Activated CD8-positive, alpha-beta T cell treated with anti-CD3 and anti-CD28 coated beads for 36 hours (primary cell): ENCODE measurements at regions not wholly inside any gene's neighbourhood (a gene's known extent, or its start where the extent isn't known, plus 50 kb on each side); places are given as distances from the start of the nearest gene placed in this dataset.

Experiments used
- ATAC-seq: fragments of 200-7000 bp; cut with Tn5 transposase; one replicate; pipeline ENCODE4 v1.10.0; 2021; ENCODE audit warnings: mild to moderate bottlenecking, moderate library complexity
- CTCF ChIA-PET: fragments of 350-600 bp; sonication (Branson Sonifier 250); formaldehyde crosslinking; loops from one replicate; lab custom pipeline; 2021; ENCODE audit warnings: antibody characterized with exemption; lab: Charles Lee
- POLR2A ChIA-PET: fragments of 350-600 bp; sonication (Branson Sonifier 250); formaldehyde crosslinking; loops from one replicate; lab custom pipeline; 2021; ENCODE audit warnings: antibody characterized with exemption; lab: Charles Lee
- DNase-seq: peaks from one replicate; pipeline ENCODE4 v3.0.0-alpha.2; 2020
- H3K27ac Mint-ChIP-seq: one replicate; pipeline ENCODE4 v1.8.0; 2021; ENCODE audit warnings: mild to moderate bottlenecking, mixed read lengths
- H3K27me3 Mint-ChIP-seq: one replicate; pipeline ENCODE4 v1.8.0; 2021; ENCODE audit warnings: mixed read lengths
- H3K36me3 Mint-ChIP-seq: one replicate; pipeline ENCODE4 v1.8.0; 2021; ENCODE audit warnings: low read depth, mixed read lengths
- H3K4me1 Mint-ChIP-seq: one replicate; pipeline ENCODE4 v1.8.0; 2021; ENCODE audit warnings: low read depth, mixed read lengths
- H3K4me3 Mint-ChIP-seq: one replicate; pipeline ENCODE4 v1.8.0; 2021; ENCODE audit warnings: mild to moderate bottlenecking, moderate library complexity, mixed read lengths
- H3K9me3 Mint-ChIP-seq: one replicate; pipeline ENCODE4 v1.8.0; 2021; ENCODE audit warnings: mixed read lengths
- intact Hi-C: fragments of 100-400 bp; cut with micrococcal nuclease; formaldehyde crosslinking; loops from one replicate; pipeline ENCODE4 v1.10.0; 2022
- TF ChIP-seq, protein P1 (sequence below): fragments of 200-600 bp; IDR thresholded peaks from one replicate; pipeline ENCODE4 v1.8.0; 2022; ENCODE audit warnings: antibody characterized with exemption, mild to moderate bottlenecking

DNA sequence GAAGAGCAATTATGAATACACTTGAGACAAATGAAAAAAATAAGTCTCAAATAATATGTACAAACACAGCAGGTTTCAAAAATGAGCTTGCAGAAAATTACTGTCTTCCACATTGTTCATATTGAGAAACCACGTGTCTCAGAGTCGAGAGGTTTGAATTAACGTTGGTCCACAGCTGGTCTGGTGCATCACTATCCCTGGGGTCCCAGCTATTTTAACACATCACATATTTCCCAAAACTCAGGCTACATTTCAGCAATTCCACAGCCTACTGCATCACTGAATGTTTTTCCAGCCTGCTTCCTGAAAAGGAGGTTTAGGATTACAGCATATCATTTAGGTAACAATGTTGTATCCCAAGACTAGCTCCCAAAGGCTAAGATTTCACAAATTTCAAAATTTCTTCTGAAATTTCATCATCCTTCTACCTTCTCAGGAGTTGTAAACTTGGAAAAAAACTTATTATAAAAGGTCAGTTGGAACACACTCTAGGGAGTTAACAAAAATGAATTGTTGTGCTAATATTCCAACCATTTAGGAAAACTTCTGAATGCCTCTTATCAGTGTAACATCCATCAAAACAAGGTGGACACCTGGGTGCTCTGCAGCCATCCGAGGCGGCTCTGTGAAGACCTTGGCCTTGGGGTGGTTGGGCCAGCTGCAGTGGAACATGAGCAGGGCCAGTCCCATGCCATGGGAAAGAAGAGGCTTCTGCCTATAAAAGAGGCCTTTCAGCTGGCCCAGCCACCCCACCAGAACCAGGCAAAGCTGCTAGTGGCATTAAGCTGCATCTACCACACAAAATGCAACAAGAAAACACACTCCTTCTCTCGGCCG is 198.1 kb upstream of the RBBP8 start:
- POLR2A ChIA-PET: no interaction called here
- no peak overlapping the region for H3K4me3 Mint-ChIP-seq

DNA sequence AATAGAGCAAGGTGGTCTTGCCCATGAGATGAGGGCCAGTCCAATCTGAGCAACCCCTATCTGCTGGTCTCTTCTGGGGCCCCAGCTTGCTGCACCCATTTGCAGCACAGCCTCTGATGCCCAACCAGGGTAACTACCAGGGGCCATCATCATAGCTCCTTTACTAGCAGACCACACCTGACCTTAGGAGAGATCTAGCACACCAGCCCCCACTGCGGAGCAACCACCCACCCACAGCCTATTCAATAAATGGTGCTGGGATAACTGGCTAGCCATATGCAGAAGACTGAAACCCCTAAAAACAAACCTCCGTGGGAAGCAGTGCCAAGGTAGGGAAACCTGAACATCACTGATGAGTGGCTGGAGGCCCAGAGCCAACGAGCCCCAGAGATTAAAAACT is 196.1 kb upstream of the RBBP8 start:
- CTCF ChIA-PET: no interaction called here
- DNase-seq (no peak), ATAC-seq (no peak)
- peaks cover 7% of the 10 kb centered on the region for H3K27me3 Mint-ChIP-seq
- peaks cover under 1% of the 10 kb centered on the region for H3K9me3 Mint-ChIP-seq
- TF ChIP-seq, protein P1, sequence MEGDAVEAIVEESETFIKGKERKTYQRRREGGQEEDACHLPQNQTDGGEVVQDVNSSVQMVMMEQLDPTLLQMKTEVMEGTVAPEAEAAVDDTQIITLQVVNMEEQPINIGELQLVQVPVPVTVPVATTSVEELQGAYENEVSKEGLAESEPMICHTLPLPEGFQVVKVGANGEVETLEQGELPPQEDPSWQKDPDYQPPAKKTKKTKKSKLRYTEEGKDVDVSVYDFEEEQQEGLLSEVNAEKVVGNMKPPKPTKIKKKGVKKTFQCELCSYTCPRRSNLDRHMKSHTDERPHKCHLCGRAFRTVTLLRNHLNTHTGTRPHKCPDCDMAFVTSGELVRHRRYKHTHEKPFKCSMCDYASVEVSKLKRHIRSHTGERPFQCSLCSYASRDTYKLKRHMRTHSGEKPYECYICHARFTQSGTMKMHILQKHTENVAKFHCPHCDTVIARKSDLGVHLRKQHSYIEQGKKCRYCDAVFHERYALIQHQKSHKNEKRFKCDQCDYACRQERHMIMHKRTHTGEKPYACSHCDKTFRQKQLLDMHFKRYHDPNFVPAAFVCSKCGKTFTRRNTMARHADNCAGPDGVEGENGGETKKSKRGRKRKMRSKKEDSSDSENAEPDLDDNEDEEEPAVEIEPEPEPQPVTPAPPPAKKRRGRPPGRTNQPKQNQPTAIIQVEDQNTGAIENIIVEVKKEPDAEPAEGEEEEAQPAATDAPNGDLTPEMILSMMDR: no peak
- POLR2A ChIA-PET: no interaction called here
- intact Hi-C loops: no loop called here
- H3K4me1 Mint-ChIP-seq: peaks cover 7% of the 10 kb centered on the region
- no peak overlapping the region for H3K4me3 Mint-ChIP-seq
- H3K36me3 Mint-ChIP-seq: no peaks in the 10 kb centered on the region
- H3K27ac Mint-ChIP-seq: no peak overlapping the region

More for the DNA sequence above, 198.1 kb upstream of the RBBP8 start:
- Mint-ChIP-seq H3K9me3 (no peaks in the 10 kb centered on the region), H3K27me3 (peaks cover 5% of the 10 kb centered on the region), H3K4me1 (peaks cover 3% of the 10 kb centered on the region), H3K27ac (no peak overlapping the region), H3K36me3 (no peaks in the 10 kb centered on the region)
- CTCF ChIA-PET: interaction anchor here (0.6 kb wide), 1 partner anchor 837 kb away, joined by 3 read pairs; no protein-coding TSS in a partner anchor
- intact Hi-C loops: no loop called here
- ATAC-seq: no peak
- TF ChIP-seq, protein P1: no peak
- no peak for DNase-seq

DNA sequence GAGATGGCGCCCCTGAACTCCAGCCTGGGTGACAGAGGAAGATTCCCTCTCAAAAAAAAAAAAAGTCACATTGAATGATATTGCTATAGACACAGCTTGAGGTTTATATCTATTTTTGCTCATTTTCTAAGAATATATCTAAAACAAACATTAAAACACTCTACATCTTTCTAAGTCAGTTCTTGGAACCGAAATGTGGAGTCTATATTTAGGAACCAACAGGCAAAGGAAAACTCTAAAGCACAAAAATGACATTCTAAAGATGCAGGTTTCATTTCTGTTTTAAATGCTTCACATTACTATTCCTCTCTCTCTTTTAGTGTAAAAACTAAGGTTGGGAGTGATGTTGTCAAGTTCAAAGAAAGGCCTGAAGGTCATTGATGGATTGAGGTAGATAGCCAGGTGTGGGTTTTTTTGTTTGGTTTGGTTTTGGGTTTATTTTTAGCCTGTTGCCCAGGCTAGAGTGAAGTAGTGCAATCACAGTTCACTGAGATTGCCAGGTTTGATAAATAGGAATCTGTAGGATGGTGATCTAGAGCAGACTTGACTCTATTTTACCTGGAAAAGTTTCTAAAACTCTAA is 194.0 kb upstream of the RBBP8 start:
- TF ChIP-seq, protein P1: no peak
- ChIA-PET CTCF (no interaction called here), POLR2A (interaction anchor here (0.6 kb wide), 1 partner anchor 53 kb away, joined by 3 read pairs; no protein-coding TSS in a partner anchor)
- Mint-ChIP-seq H3K36me3 (no peaks in the 10 kb centered on the region), H3K9me3 (peaks cover 4% of the 10 kb centered on the region), H3K27me3 (peaks cover 8% of the 10 kb centered on the region), H3K4me3 (no peak overlapping the region), H3K27ac (peak overlapping the region; percentile 10), H3K4me1 (peaks cover 7% of the 10 kb centered on the region)
- DNase-seq: no peak
- ATAC-seq: no peak
- intact Hi-C loops: no loop called here

DNA sequence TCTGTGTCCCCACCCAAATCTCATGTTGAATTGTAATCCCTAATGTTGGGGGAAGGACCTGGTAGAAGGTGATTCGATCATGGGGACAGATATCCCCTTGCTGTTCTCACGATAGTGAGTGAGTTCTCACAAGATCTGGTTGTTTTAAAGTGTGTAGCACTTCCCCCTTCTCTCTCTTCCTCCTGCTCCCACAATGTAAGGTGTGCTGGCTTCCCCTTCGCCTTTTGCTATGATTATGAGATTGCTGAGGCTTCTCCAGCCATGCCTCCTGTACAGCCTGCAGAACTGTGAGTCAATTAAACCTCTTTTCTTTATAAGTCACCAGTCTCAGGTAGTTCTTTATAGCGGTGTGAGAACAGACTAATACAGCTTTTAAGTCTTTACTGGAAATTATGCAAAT is 193.3 kb upstream of the RBBP8 start:
- DNase-seq: peak; percentile 2
- H3K4me3 Mint-ChIP-seq: no peak overlapping the region
- TF ChIP-seq, protein P1: no peak
- peaks cover 6% of the 10 kb centered on the region for H3K9me3 Mint-ChIP-seq
- POLR2A ChIA-PET: no interaction called here
- ATAC-seq: peak; percentile 27
- intact Hi-C loops: no loop called here
- no peak overlapping the region for H3K27ac Mint-ChIP-seq
- CTCF ChIA-PET: no interaction called here
- no peaks in the 10 kb centered on the region for H3K36me3 Mint-ChIP-seq
- H3K27me3 Mint-ChIP-seq: peaks cover 8% of the 10 kb centered on the region
- peaks cover 7% of the 10 kb centered on the region for H3K4me1 Mint-ChIP-seq

DNA sequence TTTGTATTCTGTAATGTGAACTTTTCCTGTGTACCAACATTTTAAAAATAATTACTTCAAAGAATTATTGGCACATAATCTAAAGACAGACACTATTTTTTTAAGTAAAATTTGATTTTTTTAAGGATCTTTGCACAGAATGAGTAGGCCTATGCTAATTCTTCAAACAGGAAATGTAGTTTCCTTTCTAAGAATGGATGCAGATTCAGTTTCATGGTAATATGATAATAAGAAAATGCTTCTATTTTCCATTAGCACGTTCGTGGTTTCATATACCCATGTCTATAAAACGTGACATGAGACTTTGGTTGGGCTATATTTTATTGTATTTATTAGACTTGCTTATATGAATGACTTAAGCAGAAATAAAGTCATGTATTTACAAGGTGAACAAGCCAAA is 191.8 kb upstream of the RBBP8 start:
- no peak for DNase-seq
- Mint-ChIP-seq H3K27me3 (peaks cover 8% of the 10 kb centered on the region), H3K4me1 (peaks cover 7% of the 10 kb centered on the region), H3K9me3 (peaks cover 7% of the 10 kb centered on the region), H3K36me3 (no peaks in the 10 kb centered on the region), H3K27ac (no peak overlapping the region), H3K4me3 (no peak overlapping the region)
- ChIA-PET CTCF (no interaction called here), POLR2A (no interaction called here)
- TF ChIP-seq, protein P1: no peak
- intact Hi-C loops: no loop called here
- ATAC-seq: no peak
